HEK293T (cell line): ENCODE measurements at regions not wholly inside any gene's neighbourhood (a gene's known extent, or its start where the extent isn't known, plus 50 kb on each side); places are given as distances from the start of the nearest gene placed in this dataset.

ENCODE experiments used
- BHLHE40 ChIP-seq: fragments of 450-650 bp; IDR thresholded peaks from 2 replicates; pipeline ENCODE4 v1.6.1; 2016; ENCODE audit warnings: mild to moderate bottlenecking, moderate library complexity, borderline replicate concordance
- FOXM1 ChIP-seq: fragments of 450-650 bp; IDR thresholded peaks from 2 replicates; pipeline ENCODE4 v1.6.1; 2017; ENCODE audit warnings: mild to moderate bottlenecking, borderline replicate concordance
- LEF1 ChIP-seq: fragments of 450-650 bp; IDR thresholded peaks from 2 replicates; pipeline ENCODE4 v1.6.1; 2017; ENCODE audit warnings: mild to moderate bottlenecking, borderline replicate concordance
- SP1 ChIP-seq: fragments of 450-650 bp; IDR thresholded peaks from 2 replicates; pipeline ENCODE4 v1.6.1; 2017

DNA sequence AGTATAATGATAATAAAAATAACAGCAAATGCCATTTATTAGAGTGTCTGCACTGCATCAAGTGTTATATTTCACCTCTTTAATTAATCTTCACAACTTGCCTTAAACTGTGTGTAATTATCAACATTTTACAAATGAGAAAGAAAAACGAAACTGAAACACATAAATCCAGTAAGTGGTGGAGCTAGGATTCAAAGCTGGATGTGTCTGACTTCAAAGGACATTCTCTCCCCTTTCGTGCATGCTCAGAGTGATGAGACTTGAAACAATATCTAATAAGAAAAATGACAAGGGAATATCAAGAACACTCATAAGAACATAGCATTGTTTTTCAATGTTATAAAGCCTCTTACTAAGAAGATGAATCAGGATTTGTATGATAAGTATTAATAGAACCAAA, 78.8 kb downstream of the DUSP6 start:
- TF ChIP-seq BHLHE40 (no peak), FOXM1 (no peak), LEF1 (no peak), SP1 (no peak)
